CD8-positive, alpha-beta memory T cell (primary cell): ENCODE measurements at regions not wholly inside any gene's neighbourhood (a gene's known extent, or its start where the extent isn't known, plus 50 kb on each side); places are given as distances from the start of the nearest gene placed in this dataset.

ENCODE experiments used
- CTCF ChIA-PET: fragments of 350-600 bp; sonication (Branson Sonifier 250); formaldehyde crosslinking; loops from one replicate; lab custom pipeline; 2021; ENCODE audit warnings: antibody characterized with exemption; lab: Charles Lee
- POLR2A ChIA-PET: fragments of 350-600 bp; sonication (Branson Sonifier 250); formaldehyde crosslinking; loops from one replicate; lab custom pipeline; 2021; ENCODE audit warnings: antibody characterized with exemption; lab: Charles Lee
- DNase-seq, 5 donors: peaks; one replicate each; pipeline versions ENCODE4 v3.0.0 to v3.0.0-alpha.2; 2020 to 2022; ENCODE audit warnings: mixed read lengths in 1 of 5
- H3K27ac ChIP-seq: one replicate; pipeline ENCODE4 v1.7.0; 2013; ENCODE audit warnings: low read depth, mild to moderate bottlenecking, low read length, moderate library complexity
- H3K27me3 ChIP-seq: 2 replicates; pipeline ENCODE4 v1.7.0; 2013; ENCODE audit warnings: low read length, mild to moderate bottlenecking; ENCODE audit not compliant: insufficient read depth, poor library complexity, severe bottlenecking
- H3K36me3 ChIP-seq: 2 replicates; pipeline ENCODE4 v1.7.0; 2013; ENCODE audit warnings: mild to moderate bottlenecking, low read length, moderate library complexity; ENCODE audit not compliant: insufficient read depth
- H3K4me1 ChIP-seq: 2 replicates; pipeline ENCODE4 v1.7.0; 2013; ENCODE audit warnings: mild to moderate bottlenecking, low read length, moderate library complexity; ENCODE audit not compliant: insufficient read depth
- H3K4me3 ChIP-seq: 2 replicates; pipeline ENCODE4 v1.7.0; 2013; ENCODE audit warnings: mild to moderate bottlenecking, low read length
- H3K9me3 ChIP-seq: 2 replicates; pipeline ENCODE4 v1.7.0; 2013; ENCODE audit warnings: mild to moderate bottlenecking, low read length
- H3K27ac Mint-ChIP-seq, 8 donors: one replicate each; pipeline ENCODE4 v1.8.0; 2020 to 2021; ENCODE audit warnings: mixed read lengths in 8 of 8, mild to moderate bottlenecking in 6 of 8, inconsistent platforms in 3 of 8, moderate library complexity in 3 of 8
- H3K27me3 Mint-ChIP-seq, 2 donors: one replicate each; pipeline ENCODE4 v1.8.0; 2020 to 2021; ENCODE audit warnings: mixed read lengths in 2 of 2, mild to moderate bottlenecking in 1 of 2, moderate library complexity in 1 of 2
- H3K36me3 Mint-ChIP-seq, 3 donors: one replicate each; pipeline ENCODE4 v1.8.0; 2020 to 2021; ENCODE audit warnings: mixed read lengths in 3 of 3, inconsistent platforms in 1 of 3, mild to moderate bottlenecking in 1 of 3
- H3K4me1 Mint-ChIP-seq, 3 donors: one replicate each; pipeline ENCODE4 v1.8.0; 2020 to 2021; ENCODE audit warnings: mixed read lengths in 3 of 3, inconsistent platforms in 1 of 3, mild to moderate bottlenecking in 1 of 3
- H3K4me3 Mint-ChIP-seq, 7 donors: one replicate each; pipeline ENCODE4 v1.8.0; 2020 to 2021; ENCODE audit warnings: mixed read lengths in 7 of 7, mild to moderate bottlenecking in 6 of 7, moderate library complexity in 4 of 7, inconsistent platforms in 2 of 7
- H3K9me3 Mint-ChIP-seq, 5 donors: one replicate each; pipeline ENCODE4 v1.8.0; 2020 to 2022; ENCODE audit warnings: mixed read lengths in 5 of 5, mild to moderate bottlenecking in 3 of 5, moderate library complexity in 2 of 5, inconsistent platforms in 1 of 5

GRCh38 chr11:109112821-109113280, 309.1 kb upstream of the C11orf87 start:
- H3K4me3 Mint-ChIP-seq, result no peak overlapping the region
- POLR2A ChIA-PET, result no interaction called here
- H3K27ac Mint-ChIP-seq, result no peak overlapping the region
- H3K27me3 ChIP-seq, result no peaks in the 10 kb centered on the region
- H3K27me3 Mint-ChIP-seq, result peaks cover 0 to 7% of the 10 kb centered on the region in 2 donors
- no peak for DNase-seq
- no peak overlapping the region for H3K27ac ChIP-seq
- H3K4me1 Mint-ChIP-seq, result no peaks in the 10 kb centered on the region
- H3K9me3 ChIP-seq, result no peaks in the 10 kb centered on the region
- no peaks in the 10 kb centered on the region for H3K36me3 Mint-ChIP-seq
- H3K4me3 ChIP-seq, result no peak overlapping the region
- H3K36me3 ChIP-seq, result no peaks in the 10 kb centered on the region
- H3K4me1 ChIP-seq, result no peaks in the 10 kb centered on the region
- H3K9me3 Mint-ChIP-seq, result peaks cover 0 to 2% (median 0%) of the 10 kb centered on the region in 5 donors
- CTCF ChIA-PET, result no interaction called here

- Histone ChIP-seq H3K27ac (no peak overlapping the region), H3K4me1 (no peaks in the 10 kb centered on the region), H3K27me3 (no peaks in the 10 kb centered on the region), H3K4me3 (no peak overlapping the region), H3K36me3 (no peaks in the 10 kb centered on the region), H3K9me3 (no peaks in the 10 kb centered on the region)
- Mint-ChIP-seq H3K4me3 (no peak overlapping the region), H3K27ac (no peak overlapping the region), H3K4me1 (no peaks in the 10 kb centered on the region), H3K36me3 (no peaks in the 10 kb centered on the region), H3K9me3 (no peaks in the 10 kb centered on the region), H3K27me3 (peaks cover 0 to 1% of the 10 kb centered on the region in 2 donors)
- ChIA-PET POLR2A (no interaction called here), CTCF (no interaction called here)
- no peak for DNase-seq
These were observed 301.6 kb upstream of the C11orf87 start for GRCh38 chr11:109120341-109120740.

- POLR2A ChIA-PET, result no interaction called here
- Histone ChIP-seq H3K27ac (no peak overlapping the region), H3K4me3 (no peak overlapping the region), H3K27me3 (no peaks in the 10 kb centered on the region), H3K9me3 (no peaks in the 10 kb centered on the region), H3K4me1 (no peaks in the 10 kb centered on the region), H3K36me3 (no peaks in the 10 kb centered on the region)
- peaks cover 0 to 1% of the 10 kb centered on the region in 2 donors for H3K27me3 Mint-ChIP-seq
- no peak for DNase-seq
- CTCF ChIA-PET, result no interaction called here
- H3K36me3 Mint-ChIP-seq, result no peaks in the 10 kb centered on the region
- no peaks in the 10 kb centered on the region for H3K9me3 Mint-ChIP-seq
- no peaks in the 10 kb centered on the region for H3K4me1 Mint-ChIP-seq
- H3K4me3 Mint-ChIP-seq, result no peak overlapping the region
- no peak overlapping the region for H3K27ac Mint-ChIP-seq
These were observed 300.6 kb upstream of the C11orf87 start for GRCh38 chr11:109121173-109121932.

- Histone ChIP-seq H3K4me3 (no peak overlapping the region), H3K36me3 (no peaks in the 10 kb centered on the region), H3K9me3 (no peaks in the 10 kb centered on the region), H3K27ac (no peak overlapping the region), H3K27me3 (no peaks in the 10 kb centered on the region), H3K4me1 (no peaks in the 10 kb centered on the region)
- Mint-ChIP-seq H3K27ac (peak overlapping the region in 1 of 8 donors; percentile 70), H3K36me3 (no peaks in the 10 kb centered on the region), H3K9me3 (no peaks in the 10 kb centered on the region), H3K4me1 (no peaks in the 10 kb centered on the region), H3K4me3 (no peak overlapping the region), H3K27me3 (no peaks in the 10 kb centered on the region)
- CTCF ChIA-PET, result no interaction called here
- POLR2A ChIA-PET, result no interaction called here
- DNase-seq, result no peak
These were observed 297.9 kb upstream of the C11orf87 start for GRCh38 chr11:109123816-109124787.

GRCh38 chr11:109130910-109131309, 291.1 kb upstream of the C11orf87 start:
- no peak overlapping the region for H3K4me3 Mint-ChIP-seq
- ChIA-PET POLR2A (no interaction called here), CTCF (no interaction called here)
- H3K27ac Mint-ChIP-seq, result no peak overlapping the region
- no peaks in the 10 kb centered on the region for H3K9me3 ChIP-seq
- no peaks in the 10 kb centered on the region for H3K27me3 ChIP-seq
- H3K4me1 Mint-ChIP-seq, result no peaks in the 10 kb centered on the region
- H3K27me3 Mint-ChIP-seq, result peaks cover 3 to 6% of the 10 kb centered on the region in 2 donors
- H3K4me1 ChIP-seq, result no peaks in the 10 kb centered on the region
- no peak for DNase-seq
- no peak overlapping the region for H3K4me3 ChIP-seq
- H3K27ac ChIP-seq, result no peak overlapping the region
- no peaks in the 10 kb centered on the region for H3K36me3 Mint-ChIP-seq
- peaks cover 0 to 3% (median 0%) of the 10 kb centered on the region in 5 donors for H3K9me3 Mint-ChIP-seq
- no peaks in the 10 kb centered on the region for H3K36me3 ChIP-seq

- no peak overlapping the region for H3K4me3 ChIP-seq
- no peaks in the 10 kb centered on the region for H3K36me3 ChIP-seq
- POLR2A ChIA-PET, result no interaction called here
- no peaks in the 10 kb centered on the region for H3K27me3 ChIP-seq
- H3K4me1 Mint-ChIP-seq, result no peaks in the 10 kb centered on the region
- H3K27me3 Mint-ChIP-seq, result peaks cover 3 to 6% of the 10 kb centered on the region in 2 donors
- DNase-seq, result no peak
- H3K9me3 ChIP-seq, result no peaks in the 10 kb centered on the region
- H3K27ac ChIP-seq, result no peak overlapping the region
- H3K27ac Mint-ChIP-seq, result no peak overlapping the region
- H3K9me3 Mint-ChIP-seq, result peaks cover 0 to 3% (median 0%) of the 10 kb centered on the region in 5 donors
- CTCF ChIA-PET, result no interaction called here
- H3K4me3 Mint-ChIP-seq, result no peak overlapping the region
- no peaks in the 10 kb centered on the region for H3K36me3 Mint-ChIP-seq
- no peaks in the 10 kb centered on the region for H3K4me1 ChIP-seq
These were observed 289.5 kb upstream of the C11orf87 start for GRCh38 chr11:109132539-109132938.

- Mint-ChIP-seq H3K9me3 (peaks cover 0 to 5% (median 0%) of the 10 kb centered on the region in 5 donors), H3K27ac (no peak overlapping the region), H3K27me3 (peaks cover 3 to 6% of the 10 kb centered on the region in 2 donors), H3K36me3 (no peaks in the 10 kb centered on the region), H3K4me1 (no peaks in the 10 kb centered on the region), H3K4me3 (no peak overlapping the region)
- Histone ChIP-seq H3K9me3 (no peaks in the 10 kb centered on the region), H3K27ac (no peak overlapping the region), H3K36me3 (no peaks in the 10 kb centered on the region), H3K4me3 (no peak overlapping the region), H3K27me3 (no peaks in the 10 kb centered on the region), H3K4me1 (no peaks in the 10 kb centered on the region)
- ChIA-PET POLR2A (no interaction called here), CTCF (no interaction called here)
- DNase-seq, result no peak
These were observed 288.8 kb upstream of the C11orf87 start for GRCh38 chr11:109133159-109133558.

GRCh38 chr11:109135627-109136026, 286.4 kb upstream of the C11orf87 start:
- H3K4me3 Mint-ChIP-seq, result no peak overlapping the region
- Histone ChIP-seq H3K27me3 (no peaks in the 10 kb centered on the region), H3K4me3 (no peak overlapping the region), H3K4me1 (no peaks in the 10 kb centered on the region), H3K36me3 (no peaks in the 10 kb centered on the region), H3K9me3 (no peaks in the 10 kb centered on the region), H3K27ac (no peak overlapping the region)
- H3K27me3 Mint-ChIP-seq, result peaks cover 3% of the 10 kb centered on the region in 2 donors
- DNase-seq, result no peak
- peaks cover 0 to 5% (median 0%) of the 10 kb centered on the region in 5 donors for H3K9me3 Mint-ChIP-seq
- ChIA-PET CTCF (no interaction called here), POLR2A (no interaction called here)
- H3K27ac Mint-ChIP-seq, result no peak overlapping the region
- H3K4me1 Mint-ChIP-seq, result no peaks in the 10 kb centered on the region
- no peaks in the 10 kb centered on the region for H3K36me3 Mint-ChIP-seq
